NCI-H1436 treated with DMSO at 0.1 percent for 48 hours (cell line): ENCODE measurements at regions not wholly inside any gene's neighbourhood (a gene's known extent, or its start where the extent isn't known, plus 50 kb on each side); places are given as distances from the start of the nearest gene placed in this dataset.

Source experiments
- DNase-seq: peaks from one replicate; lab custom pipeline; 2025; lab: John Stamatoyannopoulos, UW

DNA sequence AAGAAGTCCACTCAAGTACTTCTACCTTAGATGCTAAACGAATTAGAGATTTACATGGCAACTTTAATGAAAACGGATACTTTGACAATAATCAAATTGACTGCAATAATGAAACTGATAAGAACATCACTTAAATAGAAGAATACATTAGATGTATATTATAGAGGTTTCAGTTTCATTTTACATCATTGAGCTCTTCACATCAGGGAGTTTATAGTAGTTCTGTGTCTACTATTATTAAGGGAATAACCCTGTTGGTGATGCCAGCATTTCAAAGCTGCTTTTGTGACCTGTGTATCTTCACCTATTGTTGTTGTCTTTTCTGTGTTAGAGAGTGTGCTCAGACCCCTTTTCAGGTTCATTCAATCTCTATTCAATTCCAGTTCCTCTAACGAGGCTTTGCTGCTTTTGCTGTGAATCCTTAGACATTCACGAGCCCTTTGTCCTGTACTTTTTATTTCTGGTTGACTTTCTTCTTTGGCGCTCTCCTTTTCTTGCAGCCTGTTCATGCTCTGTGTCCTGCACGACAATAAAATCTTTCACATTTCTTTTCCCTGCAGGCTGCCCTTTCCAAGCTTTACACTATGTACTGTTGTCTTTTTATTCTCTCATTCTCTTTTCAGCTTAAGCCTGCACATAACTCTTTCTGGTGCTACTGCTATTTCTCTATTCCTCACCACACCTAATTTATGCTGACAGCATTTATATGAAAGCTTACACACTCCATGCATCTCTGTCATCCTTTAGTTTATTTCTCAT is 232.1 kb downstream of the CPE start:
- DNase-seq: no peak

- no peak for DNase-seq
Observed at GRCh38 chr4:165612936-165613335, 234.1 kb downstream of the CPE start.

DNA sequence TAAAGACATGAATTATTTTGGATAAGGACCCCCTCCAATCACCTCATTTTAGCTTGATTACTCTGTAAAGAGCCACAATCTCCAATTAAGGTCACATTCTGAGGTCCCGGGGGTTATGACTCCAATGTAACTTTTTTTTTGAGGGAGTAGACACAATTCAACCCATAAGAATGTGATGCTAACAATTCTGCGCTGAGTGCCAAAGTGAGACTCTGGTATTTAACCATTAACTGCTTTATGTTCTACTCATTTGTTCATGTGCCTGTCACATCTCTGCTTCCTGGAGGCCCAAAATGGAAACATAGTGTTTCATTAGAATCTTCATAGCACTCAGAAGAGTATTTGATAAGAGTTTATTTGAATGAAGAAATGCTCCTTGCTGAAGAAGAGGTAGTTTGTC is 234.8 kb downstream of the CPE start:
- DNase-seq: no peak

- no peak for DNase-seq
Observed at GRCh38 chr4:165620913-165621312, 242.1 kb downstream of the CPE start.

DNA sequence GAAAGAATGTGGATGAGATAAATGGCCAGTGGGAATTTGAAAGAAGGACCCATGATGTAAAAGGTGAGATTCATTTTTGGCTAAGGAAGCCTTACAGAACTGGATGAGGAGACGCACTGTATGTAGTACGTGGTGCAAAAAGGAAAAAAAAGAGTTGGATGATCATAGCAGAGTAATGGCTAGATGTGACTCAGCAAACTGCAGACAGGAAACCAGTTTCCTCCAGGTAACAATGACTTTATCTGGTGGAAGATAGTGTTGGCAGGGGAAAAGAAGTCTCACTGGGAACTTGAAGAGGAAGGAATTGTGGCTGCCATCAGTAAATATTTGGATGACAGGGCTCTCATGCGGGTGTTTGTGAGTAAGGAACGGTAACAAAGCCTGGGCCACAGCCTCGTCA is 243.2 kb downstream of the CPE start:
- no peak for DNase-seq

- DNase-seq: no peak
Observed at GRCh38 chr4:165625281-165625680, 246.5 kb downstream of the CPE start.

DNA sequence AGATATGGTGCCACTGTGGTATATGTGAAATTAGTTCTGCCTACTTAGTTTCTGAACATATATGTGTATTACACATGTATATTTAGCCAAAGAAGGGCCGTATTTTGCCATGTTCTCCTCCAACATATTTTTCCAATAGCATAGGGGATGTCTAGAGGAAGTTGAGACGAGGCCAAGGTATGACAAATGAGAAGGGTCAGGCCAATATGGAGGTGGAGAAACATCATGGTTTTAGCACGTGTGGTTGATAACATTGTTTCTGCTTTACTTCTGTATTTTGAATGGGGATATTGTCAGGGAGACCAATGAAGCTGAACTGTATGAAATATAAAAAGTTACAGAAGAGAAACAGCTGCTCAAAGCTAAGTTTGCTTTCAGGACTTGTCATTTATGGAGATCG is 246.7 kb upstream of the TLL1 start:
- no peak for DNase-seq

DNA sequence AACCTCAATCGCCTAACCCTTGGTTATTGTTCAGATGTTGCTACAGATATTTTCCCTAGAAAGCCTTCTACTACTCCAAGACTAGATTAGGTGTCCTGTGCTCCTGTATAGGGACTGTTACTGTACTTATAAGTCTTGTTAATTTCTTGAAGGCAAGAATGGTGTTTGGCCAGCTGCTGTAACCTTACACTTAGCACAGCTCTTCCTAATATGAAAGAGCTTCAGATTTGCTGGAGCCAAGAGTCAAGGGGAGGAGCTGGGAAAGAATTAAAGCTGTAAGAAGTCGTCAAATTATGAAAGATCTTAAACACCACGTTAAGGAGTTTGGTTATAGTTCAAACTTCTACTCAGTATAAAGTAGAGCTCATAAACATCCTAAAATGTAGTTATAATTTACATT is 245.9 kb upstream of the TLL1 start:
- DNase-seq: no peak

- DNase-seq: no peak
Observed at GRCh38 chr4:165627548-165627947, 245.5 kb upstream of the TLL1 start.

DNA sequence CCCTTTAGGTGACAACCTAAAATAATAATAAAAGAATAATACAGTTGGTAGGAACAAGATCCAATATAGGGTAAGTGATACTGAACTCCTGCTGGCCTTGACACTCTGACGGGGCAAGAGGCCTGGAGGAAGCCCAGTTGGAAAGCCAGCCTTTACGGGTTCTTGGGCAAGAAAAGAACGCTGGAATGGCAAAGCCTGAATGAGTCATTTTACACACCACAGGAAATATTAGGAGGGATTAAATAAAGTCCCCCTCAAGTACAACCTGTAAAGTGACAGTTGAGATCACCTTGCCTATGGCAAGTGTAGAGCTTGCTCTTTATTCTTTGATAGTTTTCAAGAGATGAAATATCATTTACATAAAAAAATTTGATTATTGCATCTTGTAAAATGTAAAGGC is 244.5 kb upstream of the TLL1 start:
- no peak for DNase-seq

DNA sequence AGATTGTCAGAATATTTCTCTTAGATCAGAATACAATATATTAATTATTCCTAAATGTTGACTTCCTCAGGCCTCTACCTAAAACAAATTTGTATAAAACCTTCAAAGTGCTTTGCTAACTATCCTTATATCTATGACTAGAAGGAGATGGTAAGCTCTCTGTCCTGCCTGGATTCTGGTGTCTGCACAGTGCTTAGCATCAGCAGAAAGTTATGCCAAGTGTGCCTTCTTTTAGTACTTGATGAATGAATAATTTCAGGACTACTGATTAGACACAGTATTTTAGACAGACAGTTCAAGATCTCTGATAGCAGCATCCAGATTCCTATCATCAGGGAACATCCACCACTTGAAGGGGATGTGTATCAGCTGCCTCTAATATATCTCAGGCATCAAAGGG is 242.4 kb upstream of the TLL1 start:
- DNase-seq: no peak

- no peak for DNase-seq
Observed at GRCh38 chr4:165631208-165631894, 241.7 kb upstream of the TLL1 start.

- peak; percentile 25 for DNase-seq
Observed at GRCh38 chr4:165631912-165632311, 241.1 kb upstream of the TLL1 start.

GRCh38 chr4:165634766-165635165 is 238.3 kb upstream of the TLL1 start:
- no peak for DNase-seq

- no peak for DNase-seq
Observed at GRCh38 chr4:165635381-165635780, 237.7 kb upstream of the TLL1 start.

GRCh38 chr4:165635951-165636350 is 237.1 kb upstream of the TLL1 start:
- DNase-seq: no peak

- DNase-seq: no peak
Observed at GRCh38 chr4:165651901-165652300, 221.1 kb upstream of the TLL1 start.

- DNase-seq: no peak
Observed at GRCh38 chr4:165654556-165654955, 218.5 kb upstream of the TLL1 start.

- DNase-seq: no peak
Observed at GRCh38 chr4:165656399-165656798, 216.6 kb upstream of the TLL1 start.

DNA sequence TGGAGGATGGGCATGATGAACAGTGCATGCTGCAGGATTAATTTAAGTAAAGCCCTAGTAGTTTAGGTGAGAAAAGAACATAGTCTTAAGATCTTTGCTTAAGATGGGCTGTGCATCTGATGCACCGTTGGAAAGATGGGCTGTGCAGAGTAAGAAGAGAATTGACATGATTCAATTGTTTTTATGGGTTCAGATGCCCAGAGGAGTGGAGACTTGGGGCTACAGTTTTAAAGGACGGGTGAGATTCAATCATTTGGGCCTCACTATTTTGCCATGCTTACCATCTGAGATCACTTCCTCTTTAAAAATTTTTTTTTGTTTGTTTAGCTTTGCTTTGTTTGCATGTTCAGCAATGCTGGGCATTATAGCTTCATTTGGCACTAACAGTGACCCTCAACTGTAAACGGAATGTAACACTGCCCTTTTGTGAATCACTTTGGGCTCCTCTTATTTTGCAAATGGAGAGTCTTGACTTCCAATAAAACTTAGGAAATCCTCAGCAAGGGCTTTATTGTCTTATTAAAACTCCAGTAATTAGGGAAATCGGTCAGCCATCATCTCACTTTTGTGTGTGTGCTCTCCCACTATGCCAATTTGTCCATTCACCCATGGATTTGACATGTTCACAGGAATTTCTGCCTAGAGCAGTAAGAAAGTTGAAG is 216.1 kb upstream of the TLL1 start:
- DNase-seq: no peak

GRCh38 chr4:165662341-165662740 is 210.7 kb upstream of the TLL1 start:
- DNase-seq: no peak

- DNase-seq: no peak
Observed at GRCh38 chr4:165663411-165663810, 209.6 kb upstream of the TLL1 start.

DNA sequence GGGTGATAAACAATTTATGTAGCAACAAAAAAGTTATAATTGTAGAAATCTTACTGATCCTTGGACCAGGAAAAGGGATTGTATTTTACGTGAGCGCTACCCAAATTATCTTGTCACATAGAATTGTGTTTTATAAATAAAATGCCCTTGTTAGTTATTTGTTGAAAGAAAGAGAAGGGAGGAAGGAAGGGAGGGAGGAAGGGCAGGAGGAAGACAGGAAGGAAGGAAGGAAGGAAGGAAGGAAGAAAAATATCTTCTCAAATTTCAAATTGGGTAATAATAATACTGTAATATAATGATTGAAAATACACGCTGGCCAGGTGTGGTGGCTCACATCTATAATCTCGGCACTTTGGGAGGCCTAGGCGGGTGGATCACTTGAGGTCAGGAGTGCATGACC is 206.2 kb upstream of the TLL1 start:
- DNase-seq: no peak
